ENCODE measurements at regions not wholly inside any gene's neighbourhood (a gene's known extent, or its start where the extent isn't known, plus 50 kb on each side); places are given as distances from the start of the nearest gene placed in this dataset.

- DNase-seq (ENCODE audit: low spot score) = no peak
Observed at GRCh38 chr2:8575038-8575833, 106.6 kb upstream of the ID2 start.

DNA sequence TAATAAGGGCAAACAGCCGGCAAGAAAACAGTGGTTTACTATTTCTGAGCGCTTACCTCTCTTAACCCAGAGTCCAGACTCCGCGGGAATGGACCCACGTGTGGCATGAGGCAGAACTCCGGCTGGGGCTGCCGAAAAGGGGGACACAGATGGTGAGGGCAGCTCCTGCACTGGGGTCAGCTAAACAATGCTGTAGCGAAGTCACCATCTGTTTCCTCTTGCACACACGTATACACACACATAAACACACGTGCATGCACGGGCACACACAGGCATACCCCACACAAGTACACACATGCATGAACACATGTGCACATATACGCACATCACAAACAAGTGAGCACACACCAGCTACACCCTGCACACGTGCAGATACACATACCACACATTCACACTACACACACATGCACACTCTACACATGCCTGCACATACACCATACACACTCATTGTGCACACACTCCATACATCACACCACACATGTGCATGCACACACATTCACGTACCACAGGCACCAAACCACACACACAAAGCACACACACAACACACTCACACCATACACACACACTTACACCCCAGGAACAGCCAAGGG is 105.9 kb upstream of the ID2 start:
- DNase-seq (ENCODE audit: low spot score) = no peak

- no peak for DNase-seq (ENCODE audit: low spot score)
Observed at GRCh38 chr2:8576525-8577167, 105.2 kb upstream of the ID2 start.

DNA sequence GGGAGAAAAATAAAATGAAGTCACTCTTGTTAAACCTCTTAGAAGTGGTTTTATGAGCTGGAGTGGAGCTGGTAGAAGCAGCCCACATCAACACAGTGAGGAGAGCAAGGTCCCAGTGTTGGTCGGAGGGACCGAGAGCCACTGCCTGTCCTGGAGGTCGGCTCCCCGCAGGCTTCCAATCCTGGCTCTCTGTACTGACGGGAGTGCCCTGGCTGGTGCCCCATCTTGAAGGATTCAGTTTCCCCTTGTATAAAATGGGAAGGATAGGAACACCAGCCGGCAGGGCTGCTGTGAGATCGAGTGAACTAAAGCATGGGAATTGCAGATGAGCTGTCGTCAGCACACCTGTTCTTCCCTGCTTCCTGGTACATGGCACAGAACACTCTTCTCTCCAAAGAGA is 104.3 kb upstream of the ID2 start:
- DNase-seq (ENCODE audit: low spot score) = no peak

DNA sequence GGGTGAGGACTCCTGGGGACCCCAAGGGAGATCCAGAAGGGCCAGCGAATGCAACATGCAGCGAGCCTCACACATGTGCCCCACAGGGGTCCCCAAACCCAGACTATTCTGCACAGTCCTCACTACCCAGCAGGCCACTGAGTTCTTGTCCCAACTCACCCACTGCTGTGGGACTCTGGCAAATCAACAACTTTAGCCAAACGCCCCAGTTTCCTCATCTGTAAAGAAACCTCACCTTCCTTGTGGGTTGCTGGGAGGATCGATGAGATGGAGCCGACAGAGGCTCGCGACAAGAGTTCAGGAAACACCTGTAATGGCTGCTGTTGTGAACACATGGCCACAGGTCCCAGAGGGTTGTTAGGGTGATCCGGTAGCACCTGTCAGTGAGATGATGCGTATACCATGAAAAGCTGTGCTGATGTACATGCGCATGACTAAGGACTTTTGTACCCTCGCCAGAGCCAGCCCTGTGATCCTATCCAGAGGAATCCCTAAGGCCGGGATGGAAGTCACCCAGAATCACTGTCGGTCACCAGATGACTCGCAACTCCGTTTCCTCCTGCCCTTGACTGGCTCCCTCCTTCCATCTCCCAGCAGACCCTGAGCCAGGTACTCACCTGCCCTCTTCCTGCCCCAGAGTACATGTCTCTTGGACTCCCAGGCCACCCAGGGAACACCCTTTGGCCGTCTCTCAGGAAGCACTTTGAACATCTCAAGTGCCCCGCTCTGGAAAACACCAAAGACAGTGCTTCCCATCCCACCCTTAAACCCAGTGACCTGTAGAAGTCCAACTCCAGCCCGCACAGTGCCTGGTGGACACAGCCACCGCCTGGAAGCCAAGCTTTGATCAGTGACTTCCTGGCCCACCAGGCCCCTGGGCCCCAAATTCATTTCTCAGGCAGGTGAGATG is 103.3 kb upstream of the ID2 start:
- no peak for DNase-seq (ENCODE audit: low spot score)

DNA sequence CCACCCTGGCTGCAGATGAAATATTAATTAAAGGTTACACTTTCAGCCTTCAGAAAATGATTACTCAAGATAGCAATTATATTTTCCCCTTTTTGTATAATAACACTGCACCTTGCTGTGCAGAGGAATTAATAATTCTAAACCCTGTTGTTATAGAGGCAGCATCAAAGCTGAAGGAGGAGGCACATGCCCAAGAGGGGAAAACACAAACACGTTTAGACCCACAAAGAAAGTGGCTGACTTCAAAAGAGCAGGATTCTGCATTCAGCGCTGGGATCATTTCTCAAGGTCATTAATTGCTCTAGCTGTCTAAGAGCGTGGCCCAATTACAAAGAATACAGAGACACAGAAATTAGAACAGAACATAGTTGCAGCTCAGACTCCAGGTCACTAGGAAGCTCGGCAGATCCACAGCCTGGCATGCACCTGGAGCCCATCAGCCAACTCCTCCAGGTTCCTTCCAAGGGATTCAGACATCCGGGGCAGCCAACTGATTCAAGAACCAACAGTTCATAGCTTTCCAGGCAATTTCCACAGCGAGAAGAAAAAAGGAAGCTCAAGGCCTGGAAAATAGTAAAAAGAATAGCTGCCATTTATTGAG is 102.3 kb upstream of the ID2 start:
- no peak for DNase-seq (ENCODE audit: low spot score)

DNA sequence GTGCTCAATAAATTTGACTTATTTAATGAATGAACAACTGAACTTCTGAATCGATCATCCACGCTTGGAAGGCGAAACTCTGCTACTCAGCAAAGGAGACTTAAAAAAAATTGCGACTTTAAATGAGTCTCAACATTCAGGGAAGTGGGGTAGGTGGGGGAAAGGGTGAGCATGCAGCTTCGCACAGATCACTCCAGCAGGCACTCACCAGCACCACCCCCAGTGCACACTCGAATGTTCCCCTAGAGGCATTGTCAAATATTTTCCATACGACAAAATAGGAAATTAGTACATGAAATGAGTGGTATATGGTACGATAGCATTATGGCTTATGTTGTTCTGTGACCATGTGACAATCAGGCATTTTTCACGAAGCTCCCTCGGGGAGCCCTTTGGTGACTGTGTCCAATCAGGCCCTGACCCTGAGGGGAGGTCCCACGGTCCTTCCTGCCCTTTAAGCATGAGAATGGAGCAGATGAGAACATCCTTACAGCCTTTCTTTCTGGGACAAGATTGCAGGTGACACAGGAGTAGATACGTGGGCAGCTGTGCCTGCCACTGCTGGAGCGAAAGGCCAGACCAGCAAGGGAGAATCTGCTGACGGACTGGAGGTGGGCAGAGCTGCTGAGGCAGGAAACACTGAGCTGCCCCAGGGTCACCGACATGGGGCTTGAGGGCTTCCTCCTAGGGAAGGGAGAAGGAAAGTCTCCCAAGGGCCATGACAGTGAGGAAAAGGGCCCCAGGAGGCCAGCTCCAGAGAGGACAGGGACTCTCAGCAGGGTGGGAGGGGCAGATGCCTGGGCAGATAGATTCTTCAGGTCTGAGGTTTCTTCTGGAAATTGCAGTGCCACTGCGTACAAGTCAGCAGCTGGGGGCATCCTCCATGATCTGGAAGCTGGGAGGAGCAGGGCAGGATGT is 101.3 kb upstream of the ID2 start:
- DNase-seq (ENCODE audit: low spot score) = no peak

DNA sequence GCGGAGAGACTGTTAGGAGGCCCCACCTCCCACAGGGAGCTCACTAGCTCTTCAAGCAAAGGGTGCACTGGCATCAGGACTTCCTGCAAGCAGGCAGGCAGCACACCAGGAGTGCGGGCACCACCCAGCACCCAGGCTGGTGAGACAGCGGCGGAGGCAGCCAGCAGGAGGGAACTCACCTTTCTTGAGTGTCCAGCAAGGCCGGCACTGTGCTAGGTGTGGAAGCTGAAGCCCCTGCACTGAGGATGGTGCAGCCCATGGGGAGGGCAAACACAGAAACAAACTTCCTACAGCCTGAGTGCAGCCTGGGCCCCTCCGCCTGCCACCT is 100.7 kb upstream of the ID2 start:
- peak; percentile 59 for DNase-seq (ENCODE audit: low spot score)

DNA sequence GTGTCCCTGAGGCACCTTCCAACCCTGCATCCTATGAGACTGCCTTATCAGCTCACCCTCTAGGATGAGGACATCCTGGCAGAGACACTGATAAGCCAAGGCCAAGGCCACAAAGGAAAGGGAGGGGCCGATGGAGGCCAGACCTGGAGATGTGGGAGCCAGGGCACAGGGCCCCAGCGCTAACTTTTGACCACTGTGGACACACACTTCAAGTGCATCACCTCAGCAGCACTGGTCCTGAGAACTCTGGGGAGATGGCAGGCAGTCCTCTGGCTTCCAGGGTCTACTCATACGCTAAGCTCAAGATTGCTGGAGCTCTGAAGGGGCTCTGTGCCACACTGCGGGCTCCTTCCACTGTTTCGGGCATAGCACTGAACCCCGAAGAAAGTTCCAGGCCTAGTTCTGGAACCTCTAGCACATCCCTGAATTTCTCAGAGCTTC is 100.2 kb upstream of the ID2 start:
- DNase-seq (ENCODE audit: low spot score) = no peak

DNA sequence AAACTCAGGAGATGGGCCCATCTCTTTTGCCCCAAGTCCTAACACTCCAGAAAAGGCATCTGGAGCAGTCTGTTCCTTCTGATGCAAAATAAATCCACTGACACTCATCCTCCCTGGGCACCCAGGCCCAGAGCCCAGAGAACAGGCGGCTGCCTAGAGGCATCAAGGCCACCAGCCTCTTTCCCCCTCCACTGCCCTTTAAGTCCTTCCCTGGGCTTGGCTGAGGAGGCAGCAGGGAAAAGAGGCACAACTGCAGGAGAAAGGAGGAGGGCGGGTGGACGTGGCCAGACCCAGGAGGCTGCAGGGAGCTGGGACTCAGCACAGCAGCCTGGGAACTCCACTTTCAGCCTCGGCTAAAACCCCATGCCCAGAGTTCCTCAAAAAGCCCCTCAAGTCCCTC is 99.7 kb upstream of the ID2 start:
- DNase-seq (ENCODE audit: low spot score) = no peak

- DNase-seq (ENCODE audit: low spot score) = no peak
Observed at GRCh38 chr2:8582651-8583399, 99.0 kb upstream of the ID2 start.

GRCh38 chr2:8583400-8584173 is 98.3 kb upstream of the ID2 start:
- DNase-seq (ENCODE audit: low spot score) = peak; percentile 95

DNA sequence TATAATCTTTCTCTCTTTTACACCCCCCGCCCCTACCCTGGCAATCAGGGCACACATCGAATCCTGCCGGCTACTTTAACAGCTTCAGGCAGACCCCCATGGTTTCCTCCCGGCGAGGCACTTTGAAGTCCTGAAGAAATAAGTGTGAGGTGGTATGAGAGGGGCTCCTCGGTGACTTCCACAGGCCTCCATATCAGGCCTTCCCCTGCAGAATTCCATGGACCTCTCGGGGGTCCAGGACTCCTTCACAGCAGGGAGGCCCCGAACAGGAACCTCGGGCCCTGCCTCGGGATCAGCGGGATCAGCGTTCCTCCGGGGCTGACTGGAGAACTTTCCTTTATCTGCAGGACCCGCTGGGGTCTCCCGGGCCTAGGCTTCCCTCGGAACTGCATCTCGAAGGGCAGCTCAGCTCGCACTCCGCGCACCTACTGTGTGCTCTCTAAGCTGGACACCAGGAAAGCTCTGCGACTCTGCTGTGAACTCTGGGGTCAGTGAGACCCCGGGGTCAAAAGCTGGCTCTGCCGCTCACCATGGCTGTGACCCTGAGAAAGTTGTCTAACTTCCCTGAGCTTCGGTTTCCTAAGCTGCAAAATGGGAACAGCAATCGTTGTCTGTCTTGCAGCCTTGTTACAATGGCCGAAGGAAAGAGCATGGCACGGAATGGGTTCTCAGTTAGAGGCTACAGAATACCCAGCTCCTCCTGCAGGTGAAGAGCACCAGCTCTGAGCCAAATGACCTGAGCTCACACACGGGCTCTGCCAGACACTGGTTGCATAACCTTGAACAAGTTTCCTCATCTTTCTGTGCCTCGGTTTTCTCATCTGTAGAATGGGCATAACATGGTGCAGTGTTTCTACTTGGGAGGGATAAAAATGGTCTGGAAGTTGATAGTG is 97.4 kb upstream of the ID2 start:
- no peak for DNase-seq (ENCODE audit: low spot score)

- no peak for DNase-seq (ENCODE audit: low spot score)
Observed at GRCh38 chr2:8586457-8587051, 95.3 kb upstream of the ID2 start.

- no peak for DNase-seq (ENCODE audit: low spot score)
Observed at GRCh38 chr2:8587251-8587791, 94.5 kb upstream of the ID2 start.

DNA sequence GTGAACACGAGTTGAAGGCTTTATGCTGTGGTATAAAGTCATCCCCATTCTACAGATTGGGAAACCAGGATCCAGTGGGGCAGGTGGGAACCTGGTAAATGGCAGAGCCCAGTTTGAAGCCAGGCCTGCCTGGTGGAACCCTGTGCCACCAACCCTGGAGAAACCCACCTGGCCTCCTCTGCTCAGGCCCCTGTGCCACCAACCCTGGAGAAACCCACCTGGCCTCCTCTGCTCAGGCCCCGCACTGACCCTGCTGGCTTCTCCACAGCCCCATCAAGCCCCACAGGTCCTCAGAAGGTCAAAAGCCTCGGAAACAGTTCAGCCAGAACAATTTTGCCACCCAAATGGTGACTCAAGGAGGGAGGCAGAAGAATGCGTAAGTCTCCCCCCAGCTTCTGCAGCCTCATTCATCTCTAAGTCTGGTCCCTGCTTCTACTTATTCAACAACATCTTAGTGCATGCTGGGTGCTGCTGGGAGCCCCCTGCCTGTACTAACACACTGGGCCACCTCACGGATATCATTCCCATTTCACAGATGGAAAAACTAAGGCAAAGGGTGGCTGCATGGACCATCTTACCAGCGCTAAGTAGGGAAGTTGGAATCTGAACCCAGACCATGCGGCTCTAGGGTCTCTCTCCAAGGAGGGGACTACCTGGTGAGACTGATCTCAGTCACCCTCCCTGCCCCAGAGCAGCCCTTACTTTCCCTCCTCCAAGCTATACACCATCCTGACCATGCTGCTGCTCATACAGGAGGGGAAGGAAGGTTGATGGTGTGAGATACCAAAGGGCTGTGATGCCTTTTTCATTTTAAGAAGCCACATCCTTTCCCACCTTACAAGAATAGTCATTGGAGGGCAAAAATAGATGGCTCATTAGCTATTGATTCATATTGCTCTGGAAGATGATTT is 93.7 kb upstream of the ID2 start:
- no peak for DNase-seq (ENCODE audit: low spot score)

Measured in HT-29 (cell line).